ENCODE measurements at regions not wholly inside any gene's neighbourhood (a gene's known extent, or its start where the extent isn't known, plus 50 kb on each side); places are given as distances from the start of the nearest gene placed in this dataset.

DNA sequence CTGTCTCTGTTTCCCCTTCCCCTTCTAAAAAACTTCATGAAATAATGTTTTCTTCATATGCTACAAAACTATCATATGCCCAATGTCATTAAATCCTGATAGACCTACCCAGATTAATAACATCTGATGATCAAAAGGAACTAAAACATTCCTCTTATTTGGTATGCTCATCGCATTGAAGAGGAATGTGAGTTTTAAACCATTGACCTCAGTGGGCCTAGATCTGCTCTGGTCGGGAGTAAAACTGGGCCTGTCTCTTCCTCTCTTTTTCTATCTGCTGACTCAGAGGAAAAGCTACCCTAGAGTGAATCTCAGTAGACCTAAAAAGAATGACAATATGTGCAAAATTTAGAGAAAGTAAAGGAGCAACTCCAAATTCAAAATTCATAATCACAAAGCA, 275.8 kb downstream of the SATB1 start:
- H2AFZ ChIP-seq (ENCODE audit: low read length): no peak overlapping the region; the same call in 1 of the 2 replicates
- no peak for TF ChIP-seq EZH2phosphoT487 (IDR thresholded peaks at IDR 0.05; ENCODE audit: borderline replicate concordance, low read depth, low read length)
- TF ChIP-seq, protein P1, sequence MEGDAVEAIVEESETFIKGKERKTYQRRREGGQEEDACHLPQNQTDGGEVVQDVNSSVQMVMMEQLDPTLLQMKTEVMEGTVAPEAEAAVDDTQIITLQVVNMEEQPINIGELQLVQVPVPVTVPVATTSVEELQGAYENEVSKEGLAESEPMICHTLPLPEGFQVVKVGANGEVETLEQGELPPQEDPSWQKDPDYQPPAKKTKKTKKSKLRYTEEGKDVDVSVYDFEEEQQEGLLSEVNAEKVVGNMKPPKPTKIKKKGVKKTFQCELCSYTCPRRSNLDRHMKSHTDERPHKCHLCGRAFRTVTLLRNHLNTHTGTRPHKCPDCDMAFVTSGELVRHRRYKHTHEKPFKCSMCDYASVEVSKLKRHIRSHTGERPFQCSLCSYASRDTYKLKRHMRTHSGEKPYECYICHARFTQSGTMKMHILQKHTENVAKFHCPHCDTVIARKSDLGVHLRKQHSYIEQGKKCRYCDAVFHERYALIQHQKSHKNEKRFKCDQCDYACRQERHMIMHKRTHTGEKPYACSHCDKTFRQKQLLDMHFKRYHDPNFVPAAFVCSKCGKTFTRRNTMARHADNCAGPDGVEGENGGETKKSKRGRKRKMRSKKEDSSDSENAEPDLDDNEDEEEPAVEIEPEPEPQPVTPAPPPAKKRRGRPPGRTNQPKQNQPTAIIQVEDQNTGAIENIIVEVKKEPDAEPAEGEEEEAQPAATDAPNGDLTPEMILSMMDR (conservative IDR thresholded peaks at IDR 0.05; ENCODE audit: low read length): no peak
- no peak overlapping the region for H3K4me2 ChIP-seq (ENCODE audit: low read length)
- CTCF ChIA-PET (ENCODE audit: unreplicated experiment): no interaction called here
- no peak overlapping the region for H3K4me3 ChIP-seq (ENCODE audit: low read depth, low read length, poor library complexity, severe bottlenecking)
- H3K4me1 ChIP-seq (ENCODE audit: insufficient read depth, low read length, poor library complexity, severe bottlenecking): no peaks in the 10 kb centered on the region
- H3K9me2 ChIP-seq (ENCODE audit: insufficient read depth, low read length): no peaks in the 10 kb centered on the region
- H3K27ac ChIP-seq (ENCODE audit: low read depth, low read length, poor library complexity, severe bottlenecking): no peak overlapping the region
- intact Hi-C loops (cut with micrococcal nuclease; ENCODE audit: unreplicated experiment): no loop called here
- H3K36me3 ChIP-seq (ENCODE audit: insufficient read depth, low read length): no peaks in the 10 kb centered on the region
- POLR2A ChIA-PET: interaction anchor here (0.7 to 1.1 kb wide), 2 partner anchors 9 to 1008 kb away, joined by 3 read pairs; no protein-coding TSS in a partner anchor
- H3K9me3 ChIP-seq (ENCODE audit: low read length): no peaks in the 10 kb centered on the region
- H4K20me1 ChIP-seq (ENCODE audit: insufficient read depth, low read length): no peaks in the 10 kb centered on the region
- H3K79me2 ChIP-seq (ENCODE audit: insufficient read depth, low read depth, low read length): no peaks in the 10 kb centered on the region
- DNase-seq (ENCODE audit: low spot score): no peak
- BruUV-seq (replicated peaks): no TSS peak

DNA sequence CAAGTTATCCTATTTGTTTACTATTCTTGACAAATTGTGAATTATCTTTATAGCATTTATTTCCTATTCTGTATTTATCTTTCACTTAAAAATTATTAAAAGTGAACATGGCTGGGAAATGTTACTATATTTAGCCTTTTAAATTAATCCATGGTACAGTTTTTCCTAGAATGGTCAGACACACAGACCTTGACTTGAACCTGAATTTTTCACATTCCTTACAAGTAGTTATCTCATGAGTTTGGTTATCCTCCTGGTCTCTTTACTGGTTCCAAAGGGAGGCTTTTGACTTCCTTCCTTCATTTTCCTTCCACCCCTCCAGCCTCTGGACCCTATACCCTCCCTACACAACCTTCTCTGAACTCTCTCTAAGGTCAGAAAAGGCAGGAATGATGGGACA, 280.6 kb downstream of the SATB1 start:
- Histone ChIP-seq H2AFZ (ENCODE audit: low read length) (no peak overlapping the region), H4K20me1 (ENCODE audit: insufficient read depth, low read length) (no peaks in the 10 kb centered on the region), H3K36me3 (ENCODE audit: insufficient read depth, low read length) (no peaks in the 10 kb centered on the region), H3K9me2 (ENCODE audit: insufficient read depth, low read length) (no peaks in the 10 kb centered on the region), H3K4me1 (ENCODE audit: insufficient read depth, low read length, poor library complexity, severe bottlenecking) (no peaks in the 10 kb centered on the region), H3K79me2 (ENCODE audit: insufficient read depth, low read depth, low read length) (no peaks in the 10 kb centered on the region), H3K4me2 (ENCODE audit: low read length) (no peak overlapping the region), H3K9me3 (ENCODE audit: low read length) (no peaks in the 10 kb centered on the region), H3K4me3 (ENCODE audit: low read depth, low read length, poor library complexity, severe bottlenecking) (no peak overlapping the region), H3K27ac (ENCODE audit: low read depth, low read length, poor library complexity, severe bottlenecking) (no peak overlapping the region)
- POLR2A ChIA-PET: no interaction called here
- intact Hi-C loops (cut with micrococcal nuclease; ENCODE audit: unreplicated experiment): no loop called here
- BruUV-seq (replicated peaks): no TSS peak
- CTCF ChIA-PET (ENCODE audit: unreplicated experiment): no interaction called here
- no peak for TF ChIP-seq EZH2phosphoT487 (IDR thresholded peaks at IDR 0.05; ENCODE audit: borderline replicate concordance, low read depth, low read length)
- TF ChIP-seq, protein P1 (conservative IDR thresholded peaks at IDR 0.05; ENCODE audit: low read length): no peak
- no peak for DNase-seq (ENCODE audit: low spot score)

DNA sequence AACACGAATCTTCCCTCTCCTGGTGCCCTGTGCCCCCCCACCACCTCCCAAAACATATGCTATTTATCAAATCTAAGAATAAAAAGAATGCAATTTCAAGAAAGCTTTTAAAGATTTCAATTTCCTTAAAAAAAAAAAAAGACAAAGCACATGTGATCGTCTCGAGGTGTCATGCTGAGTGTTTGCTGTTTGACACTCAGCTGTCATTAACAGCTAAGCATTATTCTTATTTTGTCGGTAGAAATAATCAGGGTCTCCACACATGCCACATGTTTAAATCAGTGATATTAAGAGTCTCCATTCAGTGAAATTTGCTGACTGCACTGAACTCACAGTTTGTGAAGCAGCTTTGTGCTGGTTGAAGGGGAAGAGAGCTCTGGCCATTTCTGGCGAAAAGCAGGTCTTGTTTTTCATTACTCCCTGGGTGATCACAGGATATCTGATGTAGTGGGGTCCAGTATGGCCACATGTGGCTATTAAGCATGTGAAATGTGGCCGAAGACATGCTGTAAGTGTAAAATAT, 281.8 kb downstream of the SATB1 start:
- intact Hi-C loops (cut with micrococcal nuclease; ENCODE audit: unreplicated experiment): no loop called here
- H4K20me1 ChIP-seq (ENCODE audit: insufficient read depth, low read length): no peaks in the 10 kb centered on the region
- H3K4me3 ChIP-seq (ENCODE audit: low read depth, low read length, poor library complexity, severe bottlenecking): no peak overlapping the region
- H3K27ac ChIP-seq (ENCODE audit: low read depth, low read length, poor library complexity, severe bottlenecking): no peak overlapping the region
- H3K4me1 ChIP-seq (ENCODE audit: insufficient read depth, low read length, poor library complexity, severe bottlenecking): no peaks in the 10 kb centered on the region
- TF ChIP-seq, protein P1 (conservative IDR thresholded peaks at IDR 0.05; ENCODE audit: low read length): no peak
- no peak for TF ChIP-seq EZH2phosphoT487 (IDR thresholded peaks at IDR 0.05; ENCODE audit: borderline replicate concordance, low read depth, low read length)
- CTCF ChIA-PET (ENCODE audit: unreplicated experiment): no interaction called here
- H3K79me2 ChIP-seq (ENCODE audit: insufficient read depth, low read depth, low read length): no peaks in the 10 kb centered on the region
- no peak overlapping the region for H3K4me2 ChIP-seq (ENCODE audit: low read length)
- POLR2A ChIA-PET: interaction anchor here (0.7 to 1.6 kb wide), 2 partner anchors 8 to 29 kb away, joined by 3 to 4 read pairs; no protein-coding TSS in a partner anchor
- H3K9me3 ChIP-seq (ENCODE audit: low read length): no peaks in the 10 kb centered on the region
- no TSS peak for BruUV-seq (replicated peaks)
- no peaks in the 10 kb centered on the region for H3K9me2 ChIP-seq (ENCODE audit: insufficient read depth, low read length)
- DNase-seq (ENCODE audit: low spot score): no peak
- H2AFZ ChIP-seq (ENCODE audit: low read length): no peak overlapping the region
- H3K36me3 ChIP-seq (ENCODE audit: insufficient read depth, low read length): no peaks in the 10 kb centered on the region
